Endothelial cell of umbilical vein (primary cell): ENCODE measurements at regions not wholly inside any gene's neighbourhood (a gene's known extent, or its start where the extent isn't known, plus 50 kb on each side); places are given as distances from the start of the nearest gene placed in this dataset.

Source experiments
- BruUV-seq: library from RNA; stranded (reverse); fragments of 400-500 nt; replicated peaks from 2 replicates; lab custom pipeline; 2021; lab: Mats Ljungman, UMichigan
- CTCF ChIA-PET: fragments of 300-600, 350-600 bp; sonication (Branson Sonifier 250); formaldehyde crosslinking; loops from one replicate; lab custom pipeline; 2021; ENCODE audit warnings: antibody characterized with exemption, inconsistent platforms; lab: Charles Lee
- POLR2A ChIA-PET: fragments of 300-600, 350-600 bp; sonication (Branson Sonifier 250); formaldehyde crosslinking; loops from one replicate; lab custom pipeline; 2021; ENCODE audit warnings: antibody characterized with exemption, inconsistent platforms; lab: Charles Lee
- DNase-seq: peaks from one replicate; pipeline ENCODE4 v3.0.0-alpha.2; 2011; ENCODE audit warnings: low read depth, low spot score
- FAIRE-seq: peaks from 2 replicates; lab custom pipeline; 2011; peaks lifted over from hg19 to GRCh38; lab: Jason Lieb, UNC
- H2AFZ ChIP-seq: 2 replicates; pipeline ENCODE4 v1.6.0; 2012; ENCODE audit warnings: low read depth, low read length, control low read depth, inconsistent platforms
- H3K27ac ChIP-seq: 2 replicates; pipeline ENCODE4 v1.5.1; 2011; ENCODE audit warnings: low read depth, mild to moderate bottlenecking, control low read depth, low read length, moderate library complexity; ENCODE audit not compliant: insufficient read depth
- H3K27me3 ChIP-seq, 2 experiments: 2 replicates each; pipeline versions ENCODE4 v1.6.0 to v1.6.1; 2011; ENCODE audit warnings: low read length in 2 of 2, mixed read lengths in 1 of 2; ENCODE audit not compliant: control insufficient read depth in 2 of 2, insufficient read depth in 2 of 2
- H3K36me3 ChIP-seq, 2 experiments: 2 replicates in 1 of 2; 3 replicates in 1 of 2; pipeline ENCODE4 v1.5.1; 2011; ENCODE audit warnings: low read length in 2 of 2, mild to moderate bottlenecking in 1 of 2, moderate library complexity in 1 of 2; ENCODE audit not compliant: control insufficient read depth in 2 of 2, insufficient read depth in 2 of 2; ENCODE audit errors: extremely low read depth in 1 of 2
- H3K4me1 ChIP-seq: 3 replicates; pipeline ENCODE4 v1.5.1; 2011; ENCODE audit warnings: mild to moderate bottlenecking, low read length; ENCODE audit not compliant: control insufficient read depth, insufficient read depth; ENCODE audit errors: extremely low read depth
- H3K4me2 ChIP-seq: 2 replicates; pipeline ENCODE4 v1.6.1; 2011; ENCODE audit warnings: low read length, control low read depth, mixed read lengths; ENCODE audit not compliant: insufficient read depth
- H3K4me3 ChIP-seq, 3 experiments: fragments of 200-600 bp in 1 of 3; sonication (generic), shearing (Covaris generic) in 1 of 3; replicated peaks in 1 of 3; 2 replicates each; pipeline ENCODE4 v1.5.1; 2011 to 2016; ENCODE audit warnings: control low read depth in 3 of 3, low read length in 3 of 3, mild to moderate bottlenecking in 2 of 3, inconsistent platforms in 1 of 3, low read depth in 1 of 3, moderate library complexity in 1 of 3; ENCODE audit not compliant: insufficient read depth in 1 of 3
- H3K79me2 ChIP-seq: 2 replicates; pipeline ENCODE4 v1.6.0; 2012; ENCODE audit warnings: low read length, inconsistent platforms; ENCODE audit not compliant: control insufficient read depth, insufficient read depth
- H3K9ac ChIP-seq: replicated peaks from 2 replicates; pipeline ENCODE3; 2011; ENCODE audit warnings: low read length, control low read depth; ENCODE audit not compliant: insufficient read depth; ENCODE audit errors: extremely low read depth
- H3K9me1 ChIP-seq: replicated peaks from 3 replicates; pipeline ENCODE4 v1.6.0; 2011; ENCODE audit warnings: mild to moderate bottlenecking, low read length; ENCODE audit not compliant: control insufficient read depth, insufficient read depth; ENCODE audit errors: extremely low read depth
- H3K9me3 ChIP-seq: replicated peaks from 2 replicates; pipeline ENCODE4 v1.5.1; 2012; ENCODE audit warnings: low read length, inconsistent platforms; ENCODE audit not compliant: control insufficient read depth, insufficient read depth
- H4K20me1 ChIP-seq: replicated peaks from 2 replicates; pipeline ENCODE3; 2011; ENCODE audit warnings: mild to moderate bottlenecking, low read length; ENCODE audit not compliant: control insufficient read depth, insufficient read depth; ENCODE audit errors: extremely low read depth
- EZH2 ChIP-seq: IDR thresholded peaks from 2 replicates; pipeline ENCODE4 v1.6.1; 2012; ENCODE audit warnings: borderline replicate concordance, low read depth, mild to moderate bottlenecking, moderate library complexity, low read length, inconsistent platforms; ENCODE audit not compliant: severe bottlenecking
- FOS ChIP-seq: IDR thresholded peaks from 2 replicates; pipeline ENCODE4 v1.6.1; 2011; ENCODE audit warnings: mild to moderate bottlenecking, low read length, moderate library complexity, borderline replicate concordance; ENCODE audit not compliant: insufficient read depth
- GATA2 ChIP-seq: IDR thresholded peaks from 2 replicates; pipeline ENCODE4 v1.7.0; 2011; ENCODE audit warnings: low read depth, mild to moderate bottlenecking, moderate library complexity, mixed read lengths, low read length; ENCODE audit not compliant: insufficient read length, insufficient read depth
- JUN ChIP-seq: IDR thresholded peaks from 2 replicates; pipeline ENCODE4 v1.6.1; 2011; ENCODE audit warnings: borderline replicate concordance, low read depth; ENCODE audit not compliant: insufficient read length, insufficient read depth
- MYC ChIP-seq: IDR thresholded peaks from one replicate; pipeline ENCODE4 v1.6.1; 2011; ENCODE audit warnings: mild to moderate bottlenecking, low read depth, low read length
- POLR2A ChIP-seq: IDR thresholded peaks from 2 replicates; pipeline ENCODE4 v1.6.1; 2012; ENCODE audit warnings: low read depth, mild to moderate bottlenecking, control low read depth, low read length
- POLR2AphosphoS5 ChIP-seq: IDR thresholded peaks from 2 replicates; pipeline ENCODE4 v1.6.1; 2012; ENCODE audit warnings: low read depth, mild to moderate bottlenecking, control low read depth, low read length, moderate library complexity; ENCODE audit not compliant: insufficient read depth
- dilution Hi-C: fragments of 300-500 bp; cut with MboI; formaldehyde crosslinking; loops from one replicate; pipeline ENCODE4 v1.15.0; 2019; ENCODE audit warnings: low sequenced_read_pairs; ENCODE audit not compliant: extremely low pct_ligation_motif_present
- intact Hi-C: fragments of 100-400 bp; cut with micrococcal nuclease; formaldehyde crosslinking; loops from one replicate; pipeline ENCODE4 v1.10.0; 2022
- TF ChIP-seq, protein P1 (sequence below): IDR thresholded peaks from 2 replicates; pipeline ENCODE4 v1.6.1; 2011; ENCODE audit not compliant: insufficient read depth, insufficient read length
- TF ChIP-seq, protein P2 (sequence below), 2 donors: IDR thresholded peaks; 1 replicate in 1 of 2; 2 replicates in 1 of 2; pipeline ENCODE4 v1.5.1; 2011; ENCODE audit warnings: low read length in 2 of 2, mild to moderate bottlenecking in 2 of 2, moderate library complexity in 2 of 2, control low read depth in 1 of 2, inconsistent platforms in 1 of 2, low read depth in 1 of 2; ENCODE audit not compliant: insufficient read depth in 1 of 2; ENCODE audit errors: extremely low read depth in 1 of 2

DNA sequence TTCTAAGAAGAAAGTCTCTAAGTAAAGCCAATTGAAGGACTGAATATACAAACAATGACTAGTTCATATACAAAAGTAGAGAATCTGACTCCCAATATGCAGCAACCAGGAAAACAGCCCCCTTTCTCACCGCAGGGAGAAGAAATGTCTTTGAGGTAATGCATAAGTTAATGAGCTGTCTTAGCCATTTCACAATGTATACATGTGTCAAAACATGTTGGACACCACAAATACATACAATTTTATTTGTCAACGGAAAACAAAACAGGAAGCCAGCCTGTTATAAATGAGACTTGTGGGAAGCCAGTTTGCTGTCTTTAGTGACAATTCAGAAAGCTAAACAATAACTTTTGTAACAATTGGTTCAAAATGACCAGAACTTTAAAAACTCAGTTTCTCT, 389.2 kb downstream of the CBLN2 start:
- Histone ChIP-seq H3K4me3 (no peak overlapping the region), H4K20me1 (no peaks in the 10 kb centered on the region), H3K9me3 (no peaks in the 10 kb centered on the region), H3K4me2 (no peak overlapping the region), H3K79me2 (no peaks in the 10 kb centered on the region), H3K27ac (no peak overlapping the region), H3K4me1 (no peaks in the 10 kb centered on the region), H3K9me1 (no peaks in the 10 kb centered on the region), H3K27me3 (no peaks in the 10 kb centered on the region), H3K36me3 (no peaks in the 10 kb centered on the region), H2AFZ (no peak overlapping the region), H3K9ac (no peak overlapping the region)
- TF ChIP-seq JUN (no peak), EZH2 (no peak), FOS (no peak), POLR2AphosphoS5 (no peak)
- TF ChIP-seq, protein P1, sequence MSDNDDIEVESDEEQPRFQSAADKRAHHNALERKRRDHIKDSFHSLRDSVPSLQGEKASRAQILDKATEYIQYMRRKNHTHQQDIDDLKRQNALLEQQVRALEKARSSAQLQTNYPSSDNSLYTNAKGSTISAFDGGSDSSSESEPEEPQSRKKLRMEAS = no peak
- BruUV-seq = no TSS peak
- DNase-seq (no peak), FAIRE-seq (no peak)
- ChIA-PET POLR2A (no interaction called here), CTCF (no interaction called here)
- dilution Hi-C loops = no loop called here
- intact Hi-C loops = no loop called here

DNA sequence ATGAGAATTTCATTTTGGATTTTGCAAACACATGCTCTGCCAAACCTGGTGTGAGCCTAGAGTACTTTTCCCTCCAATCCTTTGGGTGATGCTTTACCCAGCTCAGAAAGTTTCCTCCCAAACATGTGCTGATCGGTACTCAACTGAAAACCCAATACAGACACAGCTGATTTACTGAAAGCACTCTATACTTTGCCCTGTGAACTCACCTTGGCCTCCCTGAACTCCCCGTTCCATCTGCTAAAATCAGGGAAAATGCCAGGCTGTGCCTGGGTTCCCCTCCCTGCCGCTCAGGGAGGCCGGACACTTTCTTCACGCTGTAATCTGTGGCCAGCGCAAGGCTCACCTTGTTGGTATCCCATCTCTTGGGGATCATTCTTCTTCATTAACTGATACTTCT, 391.2 kb downstream of the CBLN2 start:
- TF ChIP-seq FOS = no peak
- no peak for TF ChIP-seq POLR2A
- no peak for TF ChIP-seq EZH2
- TF ChIP-seq, protein P2, sequence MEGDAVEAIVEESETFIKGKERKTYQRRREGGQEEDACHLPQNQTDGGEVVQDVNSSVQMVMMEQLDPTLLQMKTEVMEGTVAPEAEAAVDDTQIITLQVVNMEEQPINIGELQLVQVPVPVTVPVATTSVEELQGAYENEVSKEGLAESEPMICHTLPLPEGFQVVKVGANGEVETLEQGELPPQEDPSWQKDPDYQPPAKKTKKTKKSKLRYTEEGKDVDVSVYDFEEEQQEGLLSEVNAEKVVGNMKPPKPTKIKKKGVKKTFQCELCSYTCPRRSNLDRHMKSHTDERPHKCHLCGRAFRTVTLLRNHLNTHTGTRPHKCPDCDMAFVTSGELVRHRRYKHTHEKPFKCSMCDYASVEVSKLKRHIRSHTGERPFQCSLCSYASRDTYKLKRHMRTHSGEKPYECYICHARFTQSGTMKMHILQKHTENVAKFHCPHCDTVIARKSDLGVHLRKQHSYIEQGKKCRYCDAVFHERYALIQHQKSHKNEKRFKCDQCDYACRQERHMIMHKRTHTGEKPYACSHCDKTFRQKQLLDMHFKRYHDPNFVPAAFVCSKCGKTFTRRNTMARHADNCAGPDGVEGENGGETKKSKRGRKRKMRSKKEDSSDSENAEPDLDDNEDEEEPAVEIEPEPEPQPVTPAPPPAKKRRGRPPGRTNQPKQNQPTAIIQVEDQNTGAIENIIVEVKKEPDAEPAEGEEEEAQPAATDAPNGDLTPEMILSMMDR (IDR thresholded peaks at IDR 0.05; ENCODE audit: extremely low read depth in 1 of 2, insufficient read depth in 1 of 2, low read depth in 1 of 2, low read length in 2 of 2) = no peak
- TF ChIP-seq MYC = no peak
- TF ChIP-seq JUN = no peak
- TF ChIP-seq POLR2AphosphoS5 = no peak
- TF ChIP-seq, protein P1 = no peak
- TF ChIP-seq GATA2 = no peak
- intact Hi-C loops (no loop called here), dilution Hi-C loops (no loop called here)
- ChIA-PET CTCF (no interaction called here), POLR2A (no interaction called here)
- no peaks in the 10 kb centered on the region for H3K36me3 ChIP-seq
- H3K4me1 ChIP-seq = no peaks in the 10 kb centered on the region
- no peak overlapping the region for H3K9ac ChIP-seq
- no peak overlapping the region for H3K4me2 ChIP-seq
- no peak overlapping the region for H3K4me3 ChIP-seq
- H3K9me3 ChIP-seq = no peaks in the 10 kb centered on the region
- no peak overlapping the region for H3K27ac ChIP-seq
- no peaks in the 10 kb centered on the region for H3K79me2 ChIP-seq
- FAIRE-seq (no peak), DNase-seq (no peak)
- no peaks in the 10 kb centered on the region for H4K20me1 ChIP-seq
- no peak overlapping the region for H2AFZ ChIP-seq
- no peaks in the 10 kb centered on the region for H3K9me1 ChIP-seq
- no peaks in the 10 kb centered on the region for H3K27me3 ChIP-seq
- no TSS peak for BruUV-seq
